ENCODE measurements at regions not wholly inside any gene's neighbourhood (a gene's known extent, or its start where the extent isn't known, plus 50 kb on each side); places are given as distances from the start of the nearest gene placed in this dataset.
A peak's percentile ranks its signal among the peaks of the same experiment; 100 is the strongest.

DNA sequence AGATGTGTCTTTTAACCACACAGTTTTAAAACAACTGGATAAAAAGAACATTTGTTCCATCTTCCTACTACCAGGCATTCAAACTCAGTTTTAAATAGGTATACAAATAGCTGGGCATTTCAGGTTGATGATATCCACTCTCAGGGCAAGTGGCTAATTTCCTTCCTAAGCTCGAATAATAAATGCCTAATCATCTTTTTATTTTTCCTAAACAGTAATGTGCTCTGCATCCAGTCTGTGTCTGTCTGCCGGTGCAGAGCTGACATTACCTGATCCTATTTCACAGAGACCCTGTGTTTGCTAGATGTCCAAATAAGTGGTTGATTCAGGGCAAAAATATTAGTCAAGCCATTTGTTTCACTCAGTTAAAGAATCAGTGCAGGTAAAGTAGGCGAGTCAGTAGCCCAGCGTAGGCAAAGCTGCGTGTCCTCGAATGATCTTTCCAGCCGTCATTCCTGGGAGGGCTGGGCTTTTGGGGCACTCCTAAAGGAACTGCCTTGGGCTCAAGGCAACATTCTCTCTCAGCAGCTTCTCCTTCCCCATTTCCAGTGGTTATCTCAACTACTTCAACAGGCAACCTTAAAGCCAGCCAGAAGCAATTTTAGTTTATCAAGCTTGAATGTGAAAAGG is 74.2 kb upstream of the BMP2 start:
- no peak for DNase-seq (ENCODE audit: low spot score)

DNA sequence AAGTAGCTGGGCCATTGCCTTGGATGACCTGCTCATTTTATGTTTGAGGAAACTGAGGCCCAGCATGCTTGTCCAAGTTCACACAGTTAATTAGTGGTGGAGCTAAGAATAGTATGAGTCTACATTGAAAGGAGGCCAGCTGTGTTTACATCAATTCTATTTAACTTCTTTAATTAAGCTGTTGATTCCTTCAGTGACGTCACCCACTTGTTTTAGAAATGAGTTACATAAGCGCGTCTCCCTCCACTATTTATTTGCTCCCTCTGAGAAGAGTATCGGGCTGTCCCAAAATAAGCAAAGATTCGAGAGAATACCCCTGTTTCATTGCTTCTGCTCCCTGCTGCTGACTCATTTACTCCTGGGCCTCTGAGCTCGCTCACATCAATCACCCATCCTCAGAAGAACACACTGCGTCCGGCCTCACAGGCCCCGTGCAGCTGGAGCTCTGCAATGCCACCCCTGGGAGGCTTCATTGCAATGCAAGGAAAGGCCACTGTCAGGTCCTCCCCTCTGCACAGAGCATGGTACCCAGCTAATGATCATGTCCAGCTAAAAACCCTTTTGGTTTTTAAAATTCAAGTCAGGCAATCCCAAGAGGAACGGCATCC is 74.8 kb upstream of the BMP2 start:
- no peak for DNase-seq (ENCODE audit: low spot score)

- DNase-seq (ENCODE audit: low spot score), result no peak
Measured at GRCh38 chr20:6691516-6691915, 76.0 kb upstream of the BMP2 start.

DNA sequence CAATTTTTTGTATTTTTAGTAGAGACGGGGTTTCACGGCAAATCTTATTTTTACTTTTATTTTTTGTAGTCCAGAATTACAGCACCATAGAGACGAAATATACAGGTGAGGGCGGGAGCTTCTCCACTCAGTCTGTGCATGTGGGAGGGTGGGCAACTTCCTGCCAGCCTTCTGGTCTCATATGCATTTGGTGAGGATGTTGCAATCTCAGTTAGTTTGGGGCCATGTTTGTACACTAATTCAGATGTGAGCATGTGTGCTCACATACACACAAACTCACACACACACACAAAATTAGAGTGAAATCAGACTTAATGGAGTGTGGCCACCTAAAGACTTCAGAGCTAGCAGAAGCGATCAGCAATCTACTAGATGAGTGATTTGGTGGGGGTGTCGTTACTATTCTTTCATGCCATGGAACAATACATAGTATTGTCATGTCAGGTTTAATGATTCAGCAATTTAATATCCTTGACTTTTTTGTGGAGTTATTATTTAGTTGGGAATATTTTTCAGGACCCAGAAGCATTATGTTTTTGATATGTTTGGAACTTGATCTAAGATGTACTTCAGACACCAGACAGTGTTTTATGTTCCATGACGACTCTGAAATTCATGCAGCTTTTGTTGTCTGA is 78.0 kb upstream of the BMP2 start:
- DNase-seq (ENCODE audit: low spot score), result no peak

DNA sequence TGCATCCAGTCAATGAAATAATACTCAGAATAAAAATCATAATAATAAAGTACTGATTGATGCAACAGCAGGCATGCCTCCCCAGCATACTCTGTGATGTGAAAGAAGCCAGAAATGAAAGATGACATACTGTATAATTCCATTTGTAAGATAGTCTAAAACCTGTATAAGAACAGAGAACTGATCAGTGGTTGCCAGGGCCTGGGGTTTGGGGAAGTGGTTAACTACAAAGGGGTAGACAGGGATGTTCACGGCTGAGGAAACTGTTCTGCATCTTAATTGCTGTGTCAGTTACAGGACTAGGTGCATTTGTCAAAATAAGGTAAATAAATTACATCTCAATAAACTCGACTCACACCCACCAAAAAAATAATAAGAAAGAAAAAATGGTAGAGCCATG is 81.3 kb upstream of the BMP2 start:
- DNase-seq (ENCODE audit: low spot score), result no peak

GRCh38 chr20:6685626-6686025 is 81.9 kb upstream of the BMP2 start:
- no peak for DNase-seq (ENCODE audit: low spot score)

GRCh38 chr20:6685181-6685582 is 82.3 kb upstream of the BMP2 start:
- no peak for DNase-seq (ENCODE audit: low spot score)

- DNase-seq (ENCODE audit: low spot score), result no peak
Measured at GRCh38 chr20:6683021-6683977, 84.2 kb upstream of the BMP2 start.

- no peak for DNase-seq (ENCODE audit: low spot score)
Measured at GRCh38 chr20:6680854-6681253, 86.6 kb upstream of the BMP2 start.

DNA sequence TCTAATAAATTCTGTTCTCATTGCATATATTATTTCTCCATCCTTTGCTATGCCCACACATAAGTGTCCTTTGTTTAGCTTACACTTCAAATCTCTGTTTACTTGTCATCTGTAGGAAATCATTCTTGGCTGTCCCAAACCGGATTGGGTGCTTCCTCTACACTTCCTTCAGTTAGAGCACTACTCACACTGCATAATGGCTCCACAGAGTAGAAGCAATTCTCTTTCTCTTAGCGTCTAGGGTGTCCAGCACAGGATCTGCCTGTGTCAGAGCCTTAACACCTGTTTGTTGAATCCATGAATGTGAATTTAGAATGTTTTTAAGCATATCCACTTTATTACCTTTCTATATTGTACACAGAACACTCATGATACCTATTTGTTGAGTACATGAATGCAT is 87.0 kb upstream of the BMP2 start:
- DNase-seq (ENCODE audit: low spot score), result no peak

DNA sequence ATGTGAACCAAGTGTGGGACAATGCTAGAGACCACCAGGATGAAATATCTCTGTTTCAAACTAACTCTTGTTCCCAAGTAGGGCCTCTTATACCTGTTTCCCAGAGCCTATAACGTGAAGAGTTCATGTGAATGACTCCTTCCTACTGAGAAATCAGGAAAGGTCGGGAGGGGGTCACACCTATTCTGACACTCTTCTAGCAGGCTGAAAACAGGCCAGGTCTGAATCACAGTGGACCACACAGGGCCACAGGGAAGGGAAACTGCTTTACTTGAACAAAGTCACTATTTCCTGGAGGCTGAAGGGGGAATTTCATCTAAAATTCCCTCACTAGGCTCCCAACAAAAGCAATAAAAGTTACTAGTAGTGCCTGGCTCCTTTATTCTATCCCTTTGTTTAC is 88.4 kb upstream of the BMP2 start:
- DNase-seq (ENCODE audit: low spot score), result no peak

- DNase-seq (ENCODE audit: low spot score), result no peak
Measured at GRCh38 chr20:6678101-6678500, 89.4 kb upstream of the BMP2 start.

GRCh38 chr20:6674831-6675230 is 92.7 kb upstream of the BMP2 start:
- DNase-seq (ENCODE audit: low spot score), result no peak

GRCh38 chr20:6673071-6673470 is 94.4 kb upstream of the BMP2 start:
- no peak for DNase-seq (ENCODE audit: low spot score)

DNA sequence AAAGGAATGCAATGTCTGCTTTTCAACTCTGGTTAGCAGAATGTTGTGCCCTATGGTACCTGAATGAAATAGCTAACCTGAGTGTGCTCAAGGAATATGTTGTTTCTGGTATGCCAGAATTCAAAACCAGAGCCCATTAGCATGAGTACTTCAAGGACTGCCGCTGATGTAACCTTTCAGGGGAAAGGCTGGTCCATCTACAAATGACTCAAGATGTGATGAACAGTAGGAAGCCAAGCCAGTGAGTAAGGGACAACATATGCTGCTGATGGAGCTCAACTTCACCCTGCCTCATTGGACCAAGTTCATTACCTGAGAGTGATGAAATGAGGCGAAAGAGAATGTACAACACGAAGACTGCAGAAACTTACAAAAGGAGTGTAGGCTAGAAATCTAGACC is 95.7 kb upstream of the BMP2 start:
- DNase-seq (ENCODE audit: low spot score), result no peak

GRCh38 chr20:6668546-6668945 is 98.9 kb upstream of the BMP2 start:
- DNase-seq (ENCODE audit: low spot score), result no peak

GRCh38 chr20:6665621-6666355 is 101.7 kb upstream of the BMP2 start:
- DNase-seq (ENCODE audit: low spot score), result peak; percentile 14

DNA sequence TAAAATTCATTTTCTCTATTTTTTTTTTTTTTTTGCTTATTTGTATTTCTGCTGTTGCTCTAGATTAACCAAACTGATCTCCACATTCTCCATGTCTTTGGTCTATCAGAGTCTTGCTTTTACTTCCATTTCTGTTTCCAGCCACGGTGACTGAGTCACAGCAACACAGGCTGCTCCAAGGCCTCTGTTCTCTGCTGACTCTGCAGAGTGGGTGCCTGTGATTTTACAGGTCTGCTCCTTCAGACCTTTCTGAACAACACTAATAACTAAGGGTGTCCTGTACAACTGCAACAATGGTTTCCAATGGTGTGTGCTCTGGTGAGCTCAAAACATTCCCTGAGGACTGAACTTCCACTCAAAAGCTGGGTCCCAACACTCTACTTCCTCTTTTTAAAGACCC is 102.3 kb upstream of the BMP2 start:
- peak; percentile 15 for DNase-seq (ENCODE audit: low spot score)

DNA sequence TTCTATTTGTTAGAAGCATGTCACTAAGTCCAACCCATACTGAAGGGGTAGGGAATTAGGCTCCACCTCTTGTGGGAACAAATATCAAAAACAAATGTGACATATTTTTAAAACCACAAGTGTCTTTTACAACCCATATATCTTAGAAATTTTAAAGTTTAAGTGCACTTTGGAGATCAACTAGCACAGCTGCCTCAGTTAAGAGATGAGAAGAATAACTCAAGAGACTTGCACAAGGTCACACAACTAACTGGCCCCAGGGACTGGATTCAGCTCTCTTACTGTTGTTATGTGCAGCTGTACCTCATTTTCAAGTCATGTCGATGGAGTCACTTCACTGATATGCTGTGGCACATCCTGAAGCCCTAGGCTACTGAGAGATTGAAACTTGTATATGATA is 102.9 kb upstream of the BMP2 start:
- DNase-seq (ENCODE audit: low spot score), result no peak

GRCh38 chr20:6663751-6664388 is 103.6 kb upstream of the BMP2 start:
- no peak for DNase-seq (ENCODE audit: low spot score)

- no peak for DNase-seq (ENCODE audit: low spot score)
Measured at GRCh38 chr20:6663104-6663503, 104.4 kb upstream of the BMP2 start.
